H1 (cell line): ENCODE measurements at regions not wholly inside any gene's neighbourhood (a gene's known extent, or its start where the extent isn't known, plus 50 kb on each side); places are given as distances from the start of the nearest gene placed in this dataset.
"Not testable (repeated sequence)": the region's sequence is repeated elsewhere in the genome, so short reads cannot be mapped to it uniquely, and the experiment has no call there.

Source experiments
- CTCF ChIA-PET: fragments of 300-600 bp; sonication (Branson Sonifier 250); formaldehyde crosslinking; loops from one replicate; lab custom pipeline; 2021; ENCODE audit not compliant: partially characterized antibody; lab: Charles Lee
- POLR2A ChIA-PET: fragments of 300-600 bp; sonication (Branson Sonifier 250); formaldehyde crosslinking; loops from one replicate; lab custom pipeline; 2021; ENCODE audit warnings: inconsistent platforms; ENCODE audit not compliant: partially characterized antibody; lab: Charles Lee
- DNase-seq, 2 experiments: peaks; one replicate each; pipeline versions ENCODE4 v3.0.0 to v3.0.0-alpha.2; 2010 to 2022; ENCODE audit warnings: low spot score in 2 of 2, low read depth in 1 of 2, mixed read lengths in 1 of 2
- FAIRE-seq: peaks from 2 replicates; lab custom pipeline; 2011; peaks lifted over from hg19 to GRCh38; lab: Jason Lieb, UNC
- H2AFZ ChIP-seq: 2 replicates; pipeline ENCODE4 v1.8.1; 2012; ENCODE audit warnings: low read length, inconsistent platforms
- H2AK5ac ChIP-seq: 2 replicates; pipeline ENCODE4 v1.6.1; 2013; ENCODE audit warnings: low read depth, low read length
- H2BK120ac ChIP-seq: replicated peaks from 2 replicates; pipeline ENCODE3; 2013; ENCODE audit warnings: low read depth, low read length, inconsistent platforms
- H2BK12ac ChIP-seq: 2 replicates; pipeline ENCODE4 v1.6.1; 2013; ENCODE audit warnings: low read depth, low read length
- H2BK15ac ChIP-seq: 2 replicates; pipeline ENCODE4 v1.6.1; 2013; ENCODE audit warnings: low read length
- H2BK20ac ChIP-seq: 2 replicates; pipeline ENCODE4 v1.6.1; 2013; ENCODE audit warnings: low read length
- H2BK5ac ChIP-seq: 2 replicates; pipeline ENCODE4 v1.6.1; 2013; ENCODE audit warnings: low read depth, low read length
- H3K14ac ChIP-seq: 2 replicates; pipeline ENCODE4 v1.6.1; 2013; ENCODE audit warnings: inconsistent platforms; ENCODE audit not compliant: insufficient read length
- H3K18ac ChIP-seq: 2 replicates; pipeline ENCODE4 v1.6.1; 2013; ENCODE audit warnings: low read length; ENCODE audit errors: extremely low read depth
- H3K23ac ChIP-seq: 2 replicates; pipeline ENCODE4 v1.6.1; 2013; ENCODE audit warnings: inconsistent platforms; ENCODE audit not compliant: insufficient read length
- H3K23me2 ChIP-seq: 2 replicates; pipeline ENCODE4 v1.6.1; 2013; ENCODE audit warnings: low read depth, low read length
- H3K27ac ChIP-seq: 2 replicates; pipeline ENCODE4 v1.6.1; 2011; ENCODE audit warnings: low read depth, low read length, inconsistent platforms
- H3K27me3 ChIP-seq, 4 experiments: replicated peaks in 1 of 4; 1 replicate in 1 of 4; 2 replicates in 3 of 4; pipeline versions ENCODE4 v1.6.1 to v1.8.1; 2011 to 2013; ENCODE audit warnings: low read length in 3 of 4, mild to moderate bottlenecking in 3 of 4, inconsistent platforms in 2 of 4, mixed read lengths in 2 of 4, moderate library complexity in 1 of 4; ENCODE audit not compliant: control insufficient read depth in 3 of 4, insufficient read depth in 3 of 4; ENCODE audit errors: extremely low read depth in 1 of 4
- H3K36me3 ChIP-seq, 4 experiments: 2 replicates each; pipeline versions ENCODE4 v1.6.1 to v1.8.1; 2011 to 2013; ENCODE audit warnings: mild to moderate bottlenecking in 4 of 4, low read length in 3 of 4, moderate library complexity in 2 of 4, control low read depth in 1 of 4, inconsistent platforms in 1 of 4; ENCODE audit not compliant: insufficient read depth in 4 of 4, control insufficient read depth in 2 of 4
- H3K4ac ChIP-seq: replicated peaks from 2 replicates; pipeline ENCODE3; 2013; ENCODE audit warnings: low read length, low read depth, mixed read lengths, inconsistent platforms; ENCODE audit not compliant: insufficient read length
- H3K4me1 ChIP-seq, 4 experiments: replicated peaks in 1 of 4; 1 replicate in 1 of 4; 2 replicates in 3 of 4; pipeline versions ENCODE4 v1.6.1 to v1.8.1; 2011 to 2013; ENCODE audit warnings: low read length in 3 of 4, inconsistent platforms in 2 of 4, mixed read lengths in 1 of 4; ENCODE audit not compliant: insufficient read depth in 4 of 4, control insufficient read depth in 3 of 4
- H3K4me2 ChIP-seq, 2 experiments: 2 replicates each; pipeline versions ENCODE4 v1.6.1 to v1.8.1; 2011 to 2013; ENCODE audit warnings: low read depth in 2 of 2, low read length in 2 of 2, control low read depth in 1 of 2, inconsistent platforms in 1 of 2, mild to moderate bottlenecking in 1 of 2; ENCODE audit not compliant: insufficient read depth in 1 of 2
- H3K4me3 ChIP-seq, 4 experiments: fragments of 200-600, 300-600 bp in 1 of 4; sonication (generic), shearing (Covaris generic), sonication (Bioruptor Twin) in 1 of 4; 2 replicates each; pipeline versions ENCODE4 v1.5.1 to v1.8.1; 2011 to 2016; ENCODE audit warnings: low read length in 4 of 4, low read depth in 3 of 4, control low read depth in 2 of 4, inconsistent platforms in 2 of 4, mild to moderate bottlenecking in 2 of 4, mixed read lengths in 1 of 4, moderate library complexity in 1 of 4; ENCODE audit not compliant: insufficient read depth in 2 of 4; ENCODE audit errors: extremely low read depth in 1 of 4
- H3K56ac ChIP-seq: replicated peaks from 2 replicates; pipeline ENCODE3; 2013; ENCODE audit warnings: low read depth, mild to moderate bottlenecking, mixed read lengths, low read length, inconsistent platforms; ENCODE audit not compliant: insufficient read length
- H3K79me1 ChIP-seq: 2 replicates; pipeline ENCODE4 v1.6.1; 2013; ENCODE audit warnings: low read depth, low read length, control low read depth
- H3K79me2 ChIP-seq, 2 experiments: 2 replicates each; pipeline versions ENCODE4 v1.6.1 to v1.8.1; 2012 to 2013; ENCODE audit warnings: low read length in 2 of 2, mild to moderate bottlenecking in 2 of 2, inconsistent platforms in 1 of 2; ENCODE audit not compliant: insufficient read depth in 2 of 2, control insufficient read depth in 1 of 2
- H3K9ac ChIP-seq, 4 experiments: replicated peaks in 1 of 4; 1 replicate in 1 of 4; 2 replicates in 3 of 4; pipeline versions ENCODE4 v1.6.1 to v1.8.1; 2011 to 2013; ENCODE audit warnings: low read depth in 3 of 4, low read length in 3 of 4, control low read depth in 2 of 4, mild to moderate bottlenecking in 2 of 4, moderate library complexity in 2 of 4, inconsistent platforms in 1 of 4; ENCODE audit errors: extremely low read depth in 1 of 4
- H3K9me3 ChIP-seq, 2 experiments: 2 replicates each; pipeline versions ENCODE4 v1.6.1 to v1.8.1; 2012 to 2013; ENCODE audit warnings: mild to moderate bottlenecking in 2 of 2, moderate library complexity in 2 of 2, control low read depth in 1 of 2, inconsistent platforms in 1 of 2, low read depth in 1 of 2, low read length in 1 of 2, mixed read lengths in 1 of 2; ENCODE audit not compliant: insufficient read depth in 2 of 2
- H4K20me1 ChIP-seq, 2 experiments: replicated peaks in 1 of 2; 2 replicates each; pipeline versions ENCODE3 to v1.8.1; 2011 to 2013; ENCODE audit warnings: inconsistent platforms in 2 of 2, low read length in 2 of 2, mild to moderate bottlenecking in 1 of 2; ENCODE audit not compliant: insufficient read depth in 2 of 2, control insufficient read depth in 1 of 2
- H4K5ac ChIP-seq: 2 replicates; pipeline ENCODE4 v1.6.1; 2013; ENCODE audit warnings: low read length, low read depth, mixed read lengths, inconsistent platforms; ENCODE audit not compliant: insufficient read length
- H4K8ac ChIP-seq: 2 replicates; pipeline ENCODE4 v1.8.0; 2013; ENCODE audit warnings: mild to moderate bottlenecking, moderate library complexity, low read length, inconsistent platforms; ENCODE audit not compliant: insufficient read depth; ENCODE audit errors: extremely low read depth
- H4K91ac ChIP-seq: replicated peaks from 2 replicates; pipeline ENCODE3; 2013; ENCODE audit warnings: low read length, mixed read lengths, inconsistent platforms; ENCODE audit not compliant: insufficient read length
- GABPA ChIP-seq: IDR thresholded peaks from 2 replicates; pipeline ENCODE4 v1.6.1; 2011; ENCODE audit warnings: mild to moderate bottlenecking, low read length, moderate library complexity, borderline replicate concordance; ENCODE audit not compliant: insufficient read depth
- HDAC2 ChIP-seq, 2 experiments: fragments of 300-600 bp in 1 of 2; sonication (generic) in 1 of 2; IDR thresholded peaks; 2 replicates each; pipeline ENCODE4 v1.6.1; 2011 to 2012; ENCODE audit warnings: low read depth in 2 of 2, low read length in 2 of 2, mild to moderate bottlenecking in 2 of 2, moderate library complexity in 2 of 2, borderline replicate concordance in 1 of 2, inconsistent platforms in 1 of 2
- KDM4A ChIP-seq: IDR thresholded peaks from one replicate; pipeline ENCODE4 v1.7.1; 2012; ENCODE audit warnings: low read depth, mild to moderate bottlenecking, moderate library complexity, low read length, inconsistent platforms; ENCODE audit not compliant: severe bottlenecking
- PHF8 ChIP-seq: fragments of 200-600 bp; sonication (generic); conservative IDR thresholded peaks from 2 replicates; pipeline ENCODE4 v1.7.1; 2012; ENCODE audit warnings: low read depth, mild to moderate bottlenecking, inconsistent platforms, low read length, moderate library complexity
- POU5F1 ChIP-seq: IDR thresholded peaks from 2 replicates; pipeline ENCODE4 v1.6.1; 2011; ENCODE audit warnings: low read depth, mild to moderate bottlenecking, low read length, moderate library complexity
- TCF12 ChIP-seq: IDR thresholded peaks from 2 replicates; pipeline ENCODE4 v1.6.1; 2011; ENCODE audit warnings: low read depth, mild to moderate bottlenecking, low read length
- WGBS, 2 experiments: shearing (Covaris generic) in 1 of 2; methylation state at CpG; one replicate each; pipeline versions ENCODE4 v1.1.6 to v1.1.7; 2013 to 2015; ENCODE audit warnings: low lambda C conversion rate in 2 of 2, mixed read lengths in 2 of 2, inconsistent platforms in 1 of 2, low coverage in 1 of 2, missing lambda C conversion rate in 1 of 2; ENCODE audit not compliant: insufficient replicate concordance in 2 of 2, insufficient coverage in 1 of 2, insufficient read length in 1 of 2; ENCODE audit errors: extremely low coverage in 1 of 2, missing lambda C conversion rate in 1 of 2; 5-methylcytosine and 5-hydroxymethylcytosine counted together
- TF ChIP-seq, protein P1 (sequence below): IDR thresholded peaks from 2 replicates; pipeline ENCODE4 v1.6.1; 2012; ENCODE audit warnings: inconsistent platforms

DNA sequence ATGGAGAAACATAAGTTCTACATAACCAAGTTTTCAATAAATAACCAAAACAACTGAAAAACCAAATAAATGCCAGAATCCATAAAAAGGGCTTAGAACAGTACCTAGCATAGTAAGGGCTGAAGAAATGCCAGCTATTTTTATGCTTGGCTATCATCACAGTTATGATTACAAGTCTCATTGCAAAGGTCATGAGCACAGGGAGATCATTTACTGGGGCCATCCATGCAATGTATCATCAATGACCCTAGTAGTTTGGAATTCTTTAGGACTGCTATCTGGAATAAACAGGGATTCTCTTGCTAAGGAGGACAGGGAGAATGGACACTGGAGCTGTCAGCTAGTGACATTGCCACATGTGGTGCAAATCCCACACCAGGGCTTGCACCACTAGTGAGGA, 92.5 kb upstream of the NAP1L1 start (continued):
- TF ChIP-seq, protein P1, sequence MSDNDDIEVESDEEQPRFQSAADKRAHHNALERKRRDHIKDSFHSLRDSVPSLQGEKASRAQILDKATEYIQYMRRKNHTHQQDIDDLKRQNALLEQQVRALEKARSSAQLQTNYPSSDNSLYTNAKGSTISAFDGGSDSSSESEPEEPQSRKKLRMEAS: no peak
- TF ChIP-seq PHF8 (no peak), POU5F1 (no peak), TCF12 (no peak), GABPA (no peak), KDM4A (no peak), HDAC2 (IDR thresholded peaks at IDR 0.05; ENCODE audit: borderline replicate concordance in 1 of 2, low read depth in 2 of 2, low read length in 2 of 2) (no peak)

GRCh38 chr12:76175946-76176345, 91.5 kb upstream of the NAP1L1 start:
- H4K5ac ChIP-seq, H3K18ac ChIP-seq, H2BK120ac ChIP-seq, H2BK20ac ChIP-seq, H3K23ac ChIP-seq, H2BK5ac ChIP-seq, H3K4ac ChIP-seq, H3K9me3 ChIP-seq, H3K4me3 ChIP-seq, H2AK5ac ChIP-seq, H3K23me2 ChIP-seq, H3K4me1 ChIP-seq, H4K91ac ChIP-seq, FAIRE-seq, H4K20me1 ChIP-seq, H3K27ac ChIP-seq, H3K9ac ChIP-seq, H4K8ac ChIP-seq, H3K14ac ChIP-seq, H3K79me2 ChIP-seq, H3K4me2 ChIP-seq, H2BK15ac ChIP-seq, POLR2A ChIA-PET, H2BK12ac ChIP-seq, H2AFZ ChIP-seq, H3K79me1 ChIP-seq, DNase-seq, H3K36me3 ChIP-seq, H3K56ac ChIP-seq, H3K27me3 ChIP-seq: not testable (repeated sequence)
- CTCF ChIA-PET: interaction anchor here (1.0 to 1.6 kb wide), 2 partner anchors 16 to 17 kb away, joined by 3 to 7 read pairs; no protein-coding TSS in a partner anchor
- WGBS, 2 experiments: 90% methylated on average over 5 of the region's 5 CpGs; no CpG with 5 or more reads in 1 of the 2 experiments
